ENCODE measurements at regions not wholly inside any gene's neighbourhood (a gene's known extent, or its start where the extent isn't known, plus 50 kb on each side); places are given as distances from the start of the nearest gene placed in this dataset.

GRCh38 chr19:29017788-29018187 is 195.2 kb downstream of the UQCRFS1 start:
- no peak overlapping the region for H3K18ac ChIP-seq (ENCODE audit: insufficient read length, low read depth, low read length)
- no peaks in the 10 kb centered on the region; the same call in 1 of the 2 replicates for H3K27me3 ChIP-seq (ENCODE audit: insufficient read depth, low read length)
- H2BK12ac ChIP-seq (ENCODE audit: insufficient read length, low read depth, low read length): no peak overlapping the region
- H3K27ac ChIP-seq (ENCODE audit: insufficient read length, low read depth, low read length): no peak overlapping the region
- no peaks in the 10 kb centered on the region for H4K20me1 ChIP-seq (ENCODE audit: control insufficient read depth, insufficient read depth, insufficient read length)
- no peak overlapping the region for H3K9ac ChIP-seq (ENCODE audit: extremely low read depth, insufficient read length, low read length)
- H3K23me2 ChIP-seq (ENCODE audit: insufficient read length, low read depth, low read length, poor library complexity, severe bottlenecking): no peaks in the 10 kb centered on the region
- DNase-seq: no peak
- no peak overlapping the region for H3K56ac ChIP-seq (ENCODE audit: insufficient read length, low read depth, low read length)
- WGBS (ENCODE audit: extremely low coverage, insufficient read length, low lambda C conversion rate): no CpG with 5 or more reads among the region's 8 CpGs
- no peak for TF ChIP-seq CTCF (conservative IDR thresholded peaks at IDR 0.05)
- no peaks in the 10 kb centered on the region for H3K36me3 Mint-ChIP-seq (ENCODE audit: insufficient read depth in 1 of 3, low read depth in 3 of 3)
- no peak overlapping the region; a peak in 1 of 7 replicates for H3K27ac Mint-ChIP-seq
- no peaks in the 10 kb centered on the region; a peak in 1 of 5 replicates for H3K9me3 Mint-ChIP-seq
- H3K79me2 ChIP-seq (ENCODE audit: insufficient read depth, low read length): no peaks in the 10 kb centered on the region
- no peaks in the 10 kb centered on the region for H3K9me3 ChIP-seq (ENCODE audit: control insufficient read depth, low read depth, low read length)
- no peak overlapping the region for H2BK120ac ChIP-seq (ENCODE audit: low read depth, low read length, poor library complexity, severe bottlenecking)
- no peak overlapping the region for H2BK15ac ChIP-seq (ENCODE audit: low read depth, low read length)
- no peak overlapping the region for H3K23ac ChIP-seq (ENCODE audit: insufficient read length, low read depth, low read length)
- H4K91ac ChIP-seq (ENCODE audit: insufficient read length, low read depth, low read length): no peak overlapping the region
- H4K5ac ChIP-seq (ENCODE audit: insufficient read length, low read depth, low read length): no peak overlapping the region
- no peak overlapping the region for H3T11ph ChIP-seq (ENCODE audit: low read length)
- H3K4me1 Mint-ChIP-seq: peaks cover 21 to 34% of the 10 kb centered on the region in 2 experiments
- no peak overlapping the region for H2BK5ac ChIP-seq (ENCODE audit: insufficient read length, low read length)
- H3K4ac ChIP-seq (ENCODE audit: low read depth, low read length): no peak overlapping the region
- H3K14ac ChIP-seq (ENCODE audit: insufficient read depth, low read length): no peak overlapping the region
- no peak overlapping the region for H3K4me2 ChIP-seq (ENCODE audit: insufficient read depth, insufficient read length, low read length)
- no peak overlapping the region for H2AFZ ChIP-seq (ENCODE audit: low read length)
- H2BK20ac ChIP-seq (ENCODE audit: low read depth, low read length, poor library complexity, severe bottlenecking): no peak overlapping the region
- H3K79me1 ChIP-seq (ENCODE audit: insufficient read depth, low read depth, low read length, poor library complexity, severe bottlenecking): no peaks in the 10 kb centered on the region
- H3K4me3 Mint-ChIP-seq: no peak overlapping the region
- H3K27me3 Mint-ChIP-seq (ENCODE audit: low read depth): peaks cover 37% of the 10 kb centered on the region
- H4K8ac ChIP-seq (replicated peaks; ENCODE audit: insufficient read length, low read depth, low read length): no peak overlapping the region
- 0 out of 2 replicates have a peak, but pooled peaks cover 4% of the 10 kb centered on the region for H3K4me1 ChIP-seq (ENCODE audit: insufficient read depth, low read length)
- no peak overlapping the region for H2AK5ac ChIP-seq (ENCODE audit: insufficient read length, low read length)
